ENCODE measurements at regions not wholly inside any gene's neighbourhood (a gene's known extent, or its start where the extent isn't known, plus 50 kb on each side); places are given as distances from the start of the nearest gene placed in this dataset.

DNA sequence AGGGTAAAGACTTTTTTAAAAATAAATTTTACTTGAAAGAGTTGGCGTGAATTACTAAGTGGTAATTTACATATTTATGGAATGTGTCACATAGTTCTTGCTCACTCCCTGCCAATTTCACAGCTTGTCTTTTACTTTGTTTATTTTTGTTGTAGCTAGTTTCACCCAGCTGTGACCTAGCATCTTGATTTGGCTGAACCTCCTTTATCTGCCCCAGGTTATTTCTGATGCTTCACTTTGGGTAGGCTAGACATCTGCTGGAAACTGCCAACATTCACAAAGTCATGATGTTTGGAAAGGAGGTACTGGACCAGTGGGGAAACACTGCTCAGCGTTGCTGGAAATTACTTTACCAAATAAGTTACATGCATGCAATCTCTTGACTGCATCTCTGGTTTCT is 1676.0 kb upstream of the RAG2 start:
- no peak for TF ChIP-seq TARDBP (IDR thresholded peaks at IDR 0.05)
- TF ChIP-seq LEF1 (IDR thresholded peaks at IDR 0.05; ENCODE audit: borderline replicate concordance): no peak
- no peak for TF ChIP-seq BHLHE40 (IDR thresholded peaks at IDR 0.05; ENCODE audit: borderline replicate concordance)
- no peak for TF ChIP-seq NFRKB (IDR thresholded peaks at IDR 0.05)
